GM10266 (cell line): ENCODE measurements at regions not wholly inside any gene's neighbourhood (a gene's known extent, or its start where the extent isn't known, plus 50 kb on each side); places are given as distances from the start of the nearest gene placed in this dataset.
"Not testable (repeated sequence)": the region's sequence is repeated elsewhere in the genome, so short reads cannot be mapped to it uniquely, and the experiment has no call there.

Experiments
- DNase-seq: peaks from one replicate; pipeline ENCODE4 v3.0.0; 2012; ENCODE audit errors: extremely low spot score
- CTCF ChIP-seq: IDR thresholded peaks from 2 replicates; pipeline ENCODE4 v1.5.1; 2012; ENCODE audit warnings: mild to moderate bottlenecking, low read depth; ENCODE audit not compliant: control insufficient read depth, insufficient read depth; ENCODE audit errors: missing control alignments

- no peak for DNase-seq
- no peak for TF ChIP-seq CTCF
Observed at GRCh38 chrX:140164391-140164790, 199.1 kb upstream of the CXorf66 start.

GRCh38 chrX:140163371-140164159, 198.2 kb upstream of the CXorf66 start:
- no peak for DNase-seq
- TF ChIP-seq CTCF, result no peak

- DNase-seq, result no peak
- TF ChIP-seq CTCF, result no peak
Observed at GRCh38 chrX:140157611-140158010, 192.3 kb upstream of the CXorf66 start.

GRCh38 chrX:140157143-140157542, 191.8 kb upstream of the CXorf66 start:
- DNase-seq, result no peak
- no peak for TF ChIP-seq CTCF

- no peak for TF ChIP-seq CTCF
- no peak for DNase-seq
Observed at GRCh38 chrX:140151316-140151715, 186.0 kb upstream of the CXorf66 start.

- no peak for TF ChIP-seq CTCF
- no peak for DNase-seq
Observed at GRCh38 chrX:140149761-140150160, 184.4 kb upstream of the CXorf66 start.

- DNase-seq, result peak; percentile 10
- peak; percentile 45 for TF ChIP-seq CTCF
Observed at GRCh38 chrX:140141444-140142029, 176.2 kb upstream of the CXorf66 start.

- DNase-seq, result not testable (repeated sequence)
Observed at GRCh38 chrX:140138492-140138891, 173.2 kb upstream of the CXorf66 start.

- not testable (repeated sequence) for DNase-seq
Observed at GRCh38 chrX:140138065-140138464, 172.7 kb upstream of the CXorf66 start.
